HG02571 (cell line): ENCODE measurements at regions not wholly inside any gene's neighbourhood (a gene's known extent, or its start where the extent isn't known, plus 50 kb on each side); places are given as distances from the start of the nearest gene placed in this dataset.

Source experiments
- ATAC-seq: cut with Tn5 transposase; IDR thresholded peaks from one replicate; pipeline ENCODE4 v1.9.1; 2021; ENCODE audit warnings: mild to moderate bottlenecking, moderate library complexity; ENCODE audit not compliant: unreplicated experiment

DNA sequence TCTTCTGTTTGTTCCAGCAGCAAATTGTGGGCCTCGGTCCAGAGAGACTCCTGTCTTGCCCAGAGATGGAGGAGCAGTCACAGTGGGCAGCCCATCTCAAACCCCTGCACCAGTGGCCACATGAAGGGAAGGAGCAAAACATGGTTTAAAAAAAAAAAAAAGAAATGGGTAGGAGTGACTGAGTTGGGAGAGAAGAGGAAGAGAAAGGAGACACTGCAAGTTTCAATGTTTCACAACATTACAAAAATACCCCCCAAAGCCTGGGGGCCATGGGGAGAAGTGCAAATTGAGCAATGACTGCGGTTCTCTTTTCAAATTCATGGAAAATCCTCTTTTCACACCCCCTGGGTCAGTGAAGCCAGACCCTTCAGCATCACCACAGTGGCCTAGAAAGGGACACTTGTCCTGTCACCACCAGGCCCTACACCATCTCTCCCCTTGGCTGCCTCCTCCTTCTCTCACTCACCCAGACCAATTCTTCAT is 117.1 kb downstream of the ZFP36L2 start:
- no peak for ATAC-seq

- no peak for ATAC-seq
Observed at GRCh38 chr2:43107679-43108078, 118.7 kb downstream of the ZFP36L2 start.

DNA sequence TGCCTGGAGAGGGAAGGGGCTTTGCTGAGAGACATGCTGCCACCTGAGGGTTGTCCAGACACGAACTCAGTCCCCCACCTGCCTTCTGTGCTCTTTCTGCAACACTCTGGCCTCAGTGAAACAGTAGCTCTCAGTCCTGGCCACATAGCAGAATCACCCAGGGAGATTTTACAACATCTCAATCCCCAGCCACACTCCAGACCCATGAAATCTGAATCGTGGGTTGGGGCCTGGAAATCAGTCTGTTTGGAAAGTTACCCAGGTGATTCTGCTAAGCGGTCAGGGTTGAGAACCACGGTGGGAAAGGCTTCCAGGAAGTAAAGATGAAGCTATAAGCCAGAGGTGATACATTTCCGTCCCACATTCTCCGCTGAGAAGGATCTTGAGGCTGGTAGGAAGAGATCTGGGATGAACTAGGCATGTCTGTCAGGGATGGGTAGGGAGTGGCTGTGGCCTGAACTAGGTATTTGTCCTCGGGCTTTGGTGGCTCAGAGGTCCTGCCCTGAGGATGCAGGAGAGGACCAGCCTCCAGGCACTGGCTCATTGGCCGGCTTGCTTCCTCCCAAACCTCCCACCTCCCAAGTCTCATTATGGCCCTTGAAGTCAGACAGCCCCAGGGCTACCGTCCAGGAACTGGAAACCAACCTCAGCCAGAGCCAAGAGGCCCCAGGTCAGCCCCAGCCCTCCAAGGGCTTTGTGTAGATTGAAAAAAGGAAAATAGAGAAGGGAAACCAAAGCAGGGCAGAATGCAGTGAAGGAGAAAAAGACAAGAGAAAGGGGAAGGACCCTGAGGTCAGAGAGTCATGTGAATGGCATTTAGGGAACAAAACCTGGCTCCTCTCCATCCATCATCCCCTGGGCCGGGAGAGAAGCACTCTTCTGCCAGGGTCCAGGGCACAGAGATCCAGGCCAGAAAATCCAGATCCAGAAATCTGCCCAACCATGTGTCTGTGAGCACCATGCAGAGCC is 119.6 kb downstream of the ZFP36L2 start:
- no peak for ATAC-seq

DNA sequence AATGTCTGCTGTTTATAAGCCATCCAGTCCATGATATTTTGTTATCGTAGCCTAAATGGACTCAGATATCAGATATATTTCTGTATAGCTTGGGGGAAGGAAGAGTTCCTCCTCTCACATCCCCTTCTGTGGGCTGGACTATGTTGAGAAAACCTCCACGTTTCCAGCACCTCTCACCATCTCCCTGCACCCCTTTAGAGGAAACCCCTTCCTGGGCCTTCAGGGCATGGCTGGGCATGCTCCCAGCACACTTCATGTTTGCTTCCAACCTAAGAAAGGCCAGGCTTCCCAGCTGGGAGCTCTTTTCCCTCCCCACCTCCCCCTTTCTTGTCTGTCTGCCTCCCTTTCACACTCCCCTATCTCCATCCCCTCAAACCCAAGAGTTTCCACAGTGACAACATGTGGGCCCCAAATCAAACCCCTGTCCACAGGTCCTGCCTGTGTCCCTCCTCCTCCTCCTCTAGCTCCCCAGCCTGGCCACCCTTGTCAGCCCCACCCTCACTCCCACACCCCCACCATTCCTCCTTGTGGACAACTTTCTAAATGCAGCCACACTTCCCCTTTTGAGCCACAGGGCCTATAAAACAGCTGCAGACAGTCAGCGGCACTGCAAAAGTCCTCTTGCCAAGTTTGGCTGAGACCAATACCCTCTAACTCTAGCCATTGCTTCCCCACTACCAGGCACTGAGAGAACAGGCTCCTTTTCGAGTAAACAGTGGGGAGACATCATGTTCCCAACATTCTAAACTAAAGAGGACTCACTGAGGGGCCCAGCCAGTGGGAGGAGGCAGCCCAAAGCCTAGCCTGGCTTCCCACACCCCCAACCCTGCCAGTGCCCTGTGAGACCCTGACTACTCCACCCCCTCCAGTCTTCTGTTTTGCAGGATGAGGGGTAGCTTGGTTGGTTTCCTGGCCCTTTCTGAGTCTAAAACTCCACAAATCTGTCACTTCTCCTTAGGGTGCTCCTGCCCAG is 120.5 kb downstream of the ZFP36L2 start:
- ATAC-seq: no peak

DNA sequence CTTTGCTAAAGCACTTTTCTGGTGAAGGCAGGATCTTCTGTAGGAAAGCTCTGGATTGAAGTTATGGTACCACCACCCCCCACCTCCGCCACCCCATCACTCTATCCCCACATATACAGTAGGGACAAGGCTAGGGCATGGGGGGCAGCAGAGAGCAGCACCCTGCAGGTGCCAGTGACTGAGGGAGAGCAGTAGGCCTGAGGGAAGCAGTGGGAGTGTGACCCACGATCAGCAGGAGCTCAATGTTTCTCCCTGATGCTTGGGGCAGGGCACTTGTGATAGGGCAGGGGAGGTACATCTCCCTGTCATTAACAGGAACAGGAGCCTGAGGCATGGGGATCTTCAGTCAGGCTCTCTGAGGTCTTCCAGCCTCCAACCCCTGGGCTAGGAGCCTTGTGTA is 121.6 kb downstream of the ZFP36L2 start:
- ATAC-seq: no peak

- ATAC-seq: no peak
Observed at GRCh38 chr2:43104106-43104505, 122.3 kb downstream of the ZFP36L2 start.

GRCh38 chr2:43103093-43103404 is 123.4 kb downstream of the ZFP36L2 start:
- no peak for ATAC-seq

- ATAC-seq: no peak
Observed at GRCh38 chr2:43102366-43103092, 123.9 kb downstream of the ZFP36L2 start.

- ATAC-seq: no peak
Observed at GRCh38 chr2:43101751-43102150, 124.7 kb downstream of the ZFP36L2 start.

DNA sequence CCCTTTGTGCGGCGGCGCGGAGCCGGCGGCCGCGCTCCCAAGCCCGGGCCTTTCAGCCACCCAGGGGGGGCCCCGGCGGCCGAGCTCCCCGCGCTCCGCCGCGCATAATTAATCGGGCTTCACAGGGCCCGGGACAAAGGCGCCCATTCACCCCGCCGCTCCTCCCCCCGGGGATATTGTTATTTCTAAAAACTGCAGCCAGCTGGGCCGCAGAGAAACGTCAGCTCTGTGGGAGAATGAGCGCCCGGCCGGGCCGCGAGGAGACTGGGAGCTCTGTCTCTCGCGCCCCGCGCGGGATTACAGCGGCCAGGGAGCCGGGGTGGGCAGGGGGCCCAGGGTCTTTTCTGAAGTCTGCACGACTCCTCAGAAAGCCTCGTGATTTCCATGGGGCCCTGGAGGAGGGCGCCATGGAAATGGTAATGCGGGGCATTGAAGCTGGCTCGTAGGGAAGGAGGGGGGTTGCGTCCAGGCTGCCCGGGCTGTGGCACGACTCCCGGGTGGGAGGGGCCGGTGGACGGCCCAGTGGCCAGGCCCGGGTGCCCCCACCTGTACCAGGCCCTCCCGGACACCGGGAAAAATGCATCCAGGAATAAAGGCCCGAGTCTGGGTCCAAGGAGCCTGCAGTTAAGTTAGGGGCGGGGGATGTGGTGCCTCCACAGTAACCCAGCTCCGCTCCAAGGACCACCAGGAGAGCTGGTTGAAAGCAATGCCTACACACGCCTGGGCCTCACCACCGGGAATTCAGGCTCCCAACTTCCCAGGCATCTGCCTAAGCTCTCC is 125.3 kb downstream of the ZFP36L2 start:
- ATAC-seq: no peak

- no peak for ATAC-seq
Observed at GRCh38 chr2:43100362-43100882, 126.0 kb downstream of the ZFP36L2 start.

DNA sequence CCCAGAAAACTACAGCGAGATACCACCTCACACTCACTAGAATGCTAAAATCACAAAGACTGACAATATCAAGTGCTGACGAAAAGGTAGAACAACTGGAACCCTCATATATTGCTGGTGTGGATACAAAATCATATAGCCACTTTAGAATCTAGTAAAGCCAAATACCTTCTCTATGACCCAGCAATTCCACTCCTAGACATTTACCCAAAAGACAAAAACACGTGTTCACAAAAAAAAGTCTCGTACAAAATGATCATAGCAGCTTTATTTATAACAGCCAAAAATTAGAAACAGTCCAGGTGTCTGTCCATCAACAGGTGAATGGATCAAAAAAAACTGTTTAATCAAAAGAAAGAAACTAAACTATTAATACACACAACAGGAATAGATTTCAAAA is 126.6 kb downstream of the ZFP36L2 start:
- ATAC-seq: no peak

GRCh38 chr2:43098539-43098938 is 127.9 kb downstream of the ZFP36L2 start:
- no peak for ATAC-seq

DNA sequence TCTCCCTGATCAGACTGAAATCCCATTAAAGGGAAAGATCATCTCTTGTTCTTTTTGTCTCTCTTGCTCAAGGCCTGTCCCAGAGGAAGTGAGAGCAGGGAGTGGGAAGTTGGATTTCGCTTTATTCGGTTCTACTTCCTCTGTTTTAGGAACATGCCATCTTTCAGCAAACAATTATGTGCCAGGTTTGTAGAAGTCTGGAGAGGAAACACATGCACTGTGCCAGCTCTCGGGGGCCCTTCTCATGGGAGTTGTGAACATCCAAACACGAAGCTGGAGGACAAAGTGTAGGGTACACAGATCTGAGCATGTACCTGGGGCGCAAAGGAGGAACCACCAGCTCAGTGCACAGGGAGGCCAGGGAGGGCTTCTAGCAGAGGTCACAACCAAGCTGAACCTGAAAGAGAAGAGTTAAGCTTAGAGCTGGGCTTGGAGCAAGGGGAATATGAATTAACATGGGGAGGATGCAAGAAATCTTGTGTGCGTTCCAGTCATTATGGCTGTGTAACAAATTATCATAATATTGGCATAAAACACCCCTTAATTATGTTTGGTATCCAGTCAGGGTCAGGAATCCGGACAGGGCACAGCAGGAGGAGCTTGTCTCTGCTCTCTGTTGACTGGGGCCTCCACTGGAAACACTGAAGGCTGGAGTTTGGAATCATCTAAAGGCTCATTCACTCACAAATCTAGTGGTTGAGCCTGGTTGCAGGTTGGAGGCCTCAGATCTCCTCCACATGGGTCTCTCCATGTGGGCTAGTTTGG is 128.6 kb downstream of the ZFP36L2 start:
- no peak for ATAC-seq

GRCh38 chr2:43095533-43096295 is 130.7 kb downstream of the ZFP36L2 start:
- ATAC-seq: no peak

DNA sequence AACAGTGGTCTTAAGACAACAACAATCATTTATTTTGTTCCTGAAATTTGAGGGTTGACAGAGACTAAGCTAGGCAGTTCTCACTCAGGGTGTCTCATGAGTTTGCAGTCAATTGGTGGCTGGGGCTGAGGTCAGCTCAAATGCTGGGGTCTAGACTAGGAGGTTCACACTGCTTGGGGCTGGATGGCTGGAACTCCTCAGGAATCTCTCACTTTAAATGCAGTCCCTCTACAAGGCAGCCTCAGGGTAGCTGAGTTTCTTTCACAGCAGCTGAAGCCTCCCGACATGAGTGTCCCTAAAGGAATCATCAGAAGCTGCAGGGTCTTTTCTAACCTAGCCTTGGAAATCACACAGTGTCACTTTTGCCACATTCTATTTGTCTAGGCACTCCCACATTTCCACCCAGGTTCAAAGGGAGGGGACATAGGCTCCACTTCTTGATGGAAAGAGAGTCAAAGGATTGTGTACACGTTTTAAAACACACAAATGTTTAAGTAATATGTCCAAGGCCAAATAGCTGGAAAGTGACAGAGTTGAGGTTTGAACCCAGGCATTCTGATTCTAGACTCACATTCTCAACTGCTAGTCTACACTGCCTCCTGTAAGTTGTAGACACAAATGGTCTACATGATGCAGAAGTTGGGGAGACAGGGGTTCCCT is 133.8 kb downstream of the ZFP36L2 start:
- no peak for ATAC-seq

DNA sequence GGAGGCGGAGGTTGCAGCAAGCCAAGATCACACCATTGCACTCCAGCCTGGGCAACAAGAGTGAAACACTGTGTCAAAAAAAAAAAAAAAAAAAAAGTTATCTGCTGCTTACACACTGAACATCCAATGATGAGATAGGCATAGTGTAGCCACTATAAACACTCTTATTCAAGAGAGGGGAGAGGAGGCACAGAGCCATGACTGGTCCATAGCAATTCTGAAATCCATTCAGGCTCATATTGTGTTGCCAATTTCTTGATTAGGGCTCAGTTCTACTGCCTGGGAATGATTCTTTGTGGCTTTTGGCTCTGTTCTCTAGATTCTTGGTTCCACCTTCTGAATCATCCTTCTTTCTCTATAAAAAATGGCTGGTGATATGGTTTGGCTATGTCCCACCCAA is 136.1 kb downstream of the ZFP36L2 start:
- ATAC-seq: no peak
